NB4 (cell line): ENCODE measurements at regions not wholly inside any gene's neighbourhood (a gene's known extent, or its start where the extent isn't known, plus 50 kb on each side); places are given as distances from the start of the nearest gene placed in this dataset.

Experiments used
- MYC ChIP-seq: IDR thresholded peaks from 2 replicates; pipeline ENCODE4 v1.6.1; 2011; ENCODE audit warnings: low read depth, low read length
- TF ChIP-seq, protein P1 (sequence below): IDR thresholded peaks from one replicate; pipeline ENCODE4 v1.5.1; 2012; ENCODE audit warnings: low read depth, low read length

DNA sequence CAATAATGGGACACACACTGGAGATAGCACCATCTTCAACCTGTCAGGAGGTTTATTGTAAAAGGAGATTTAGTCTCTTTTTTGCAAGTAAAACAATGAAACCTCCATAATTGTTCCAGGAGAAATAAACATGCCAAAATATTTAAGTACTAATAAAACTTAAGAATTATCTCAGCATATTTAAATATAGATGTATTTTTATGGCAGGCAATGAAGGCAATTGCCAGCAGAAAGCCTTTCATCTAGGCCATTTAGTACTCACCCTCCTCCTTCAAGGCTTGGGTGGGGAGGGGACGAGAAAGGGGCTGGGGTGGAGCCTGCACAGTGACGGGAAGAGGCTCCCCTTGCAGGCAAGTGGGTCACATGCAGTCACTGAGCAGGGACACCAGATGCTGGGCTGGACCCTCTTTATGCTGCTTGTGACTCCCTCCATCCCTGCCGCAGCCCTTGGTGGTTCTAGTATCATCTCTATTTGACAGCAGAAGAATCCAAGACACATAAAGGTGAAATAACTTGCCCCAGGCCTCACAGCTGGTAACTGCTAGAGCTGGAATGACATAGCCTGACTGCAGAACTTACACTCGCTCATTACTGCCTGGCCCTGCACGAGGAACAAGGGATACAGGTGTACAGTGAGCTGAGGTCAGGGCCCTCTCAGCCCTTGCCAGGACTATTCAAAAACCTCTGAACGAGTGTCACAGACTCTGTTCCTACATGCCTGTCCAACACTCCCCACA lies 449.5 kb upstream of the ZMIZ1 start:
- no peak for TF ChIP-seq MYC
- TF ChIP-seq, protein P1, sequence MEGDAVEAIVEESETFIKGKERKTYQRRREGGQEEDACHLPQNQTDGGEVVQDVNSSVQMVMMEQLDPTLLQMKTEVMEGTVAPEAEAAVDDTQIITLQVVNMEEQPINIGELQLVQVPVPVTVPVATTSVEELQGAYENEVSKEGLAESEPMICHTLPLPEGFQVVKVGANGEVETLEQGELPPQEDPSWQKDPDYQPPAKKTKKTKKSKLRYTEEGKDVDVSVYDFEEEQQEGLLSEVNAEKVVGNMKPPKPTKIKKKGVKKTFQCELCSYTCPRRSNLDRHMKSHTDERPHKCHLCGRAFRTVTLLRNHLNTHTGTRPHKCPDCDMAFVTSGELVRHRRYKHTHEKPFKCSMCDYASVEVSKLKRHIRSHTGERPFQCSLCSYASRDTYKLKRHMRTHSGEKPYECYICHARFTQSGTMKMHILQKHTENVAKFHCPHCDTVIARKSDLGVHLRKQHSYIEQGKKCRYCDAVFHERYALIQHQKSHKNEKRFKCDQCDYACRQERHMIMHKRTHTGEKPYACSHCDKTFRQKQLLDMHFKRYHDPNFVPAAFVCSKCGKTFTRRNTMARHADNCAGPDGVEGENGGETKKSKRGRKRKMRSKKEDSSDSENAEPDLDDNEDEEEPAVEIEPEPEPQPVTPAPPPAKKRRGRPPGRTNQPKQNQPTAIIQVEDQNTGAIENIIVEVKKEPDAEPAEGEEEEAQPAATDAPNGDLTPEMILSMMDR: no peak
